KMS-11 (cell line): ENCODE measurements at regions not wholly inside any gene's neighbourhood (a gene's known extent, or its start where the extent isn't known, plus 50 kb on each side); places are given as distances from the start of the nearest gene placed in this dataset.

Experiments used
- H2AFZ ChIP-seq: fragments of 200-600 bp; sonication (generic); 2 replicates; pipeline ENCODE4 v1.6.1; 2016; ENCODE audit warnings: antibody characterized with exemption, mixed run types, low read depth
- H3K27ac ChIP-seq: fragments of 200-600 bp; sonication (generic); 2 replicates; pipeline ENCODE4 v1.6.1; 2016; ENCODE audit warnings: mild to moderate bottlenecking, mixed run types
- H3K27me3 ChIP-seq: fragments of 200-600 bp; sonication (generic); 2 replicates; pipeline ENCODE4 v1.6.1; 2017; ENCODE audit warnings: mild to moderate bottlenecking, low read depth, mixed run types, moderate library complexity; ENCODE audit not compliant: insufficient read depth
- H3K36me3 ChIP-seq: fragments of 200-600 bp; sonication (generic); 2 replicates; pipeline ENCODE4 v1.6.1; 2017; ENCODE audit warnings: mild to moderate bottlenecking, mixed run types; ENCODE audit not compliant: insufficient read depth
- H3K4me1 ChIP-seq: fragments of 200-600 bp; sonication (generic); 2 replicates; pipeline ENCODE4 v1.6.1; 2016; ENCODE audit warnings: mild to moderate bottlenecking, low read depth, mixed run types; ENCODE audit not compliant: poor library complexity, severe bottlenecking
- H3K4me2 ChIP-seq: fragments of 200-600 bp; sonication (generic); 2 replicates; pipeline ENCODE4 v1.7.0; 2016; ENCODE audit warnings: mild to moderate bottlenecking, mixed run types
- H3K4me3 ChIP-seq: fragments of 200-600 bp; sonication (generic); IDR thresholded peaks from 2 replicates; pipeline ENCODE4 v1.6.1; 2017; ENCODE audit warnings: low read depth, low read length, mixed read lengths; ENCODE audit not compliant: insufficient read depth
- H3K79me2 ChIP-seq: fragments of 200-600 bp; sonication (generic); 2 replicates; pipeline ENCODE4 v1.6.1; 2016; ENCODE audit warnings: low read depth, mixed run types; ENCODE audit not compliant: insufficient read depth
- H3K9ac ChIP-seq: fragments of 200-600 bp; sonication (generic); 2 replicates; pipeline ENCODE4 v1.6.1; 2016; ENCODE audit warnings: mild to moderate bottlenecking, mixed run types
- H4K20me1 ChIP-seq: fragments of 200-600 bp; sonication (generic); 2 replicates; pipeline ENCODE4 v1.6.1; 2016; ENCODE audit warnings: mild to moderate bottlenecking, mixed run types; ENCODE audit not compliant: insufficient read depth
- CTCF ChIP-seq: fragments of 200-600 bp; sonication (generic); conservative IDR thresholded peaks from 2 replicates; pipeline ENCODE4 v1.6.1; 2017; ENCODE audit warnings: low read depth, mild to moderate bottlenecking, antibody characterized with exemption, low read length, moderate library complexity, mixed read lengths

GRCh38 chr1:208511242-208511860 is 267.2 kb upstream of the PLXNA2 start:
- Histone ChIP-seq H3K27ac (no peak overlapping the region), H3K27me3 (no peaks in the 10 kb centered on the region), H3K4me2 (no peak overlapping the region)

GRCh38 chr1:208513799-208514198 is 269.6 kb upstream of the PLXNA2 start:
- H2AFZ ChIP-seq = no peak overlapping the region
- no peaks in the 10 kb centered on the region for H3K36me3 ChIP-seq
- no peak overlapping the region for H3K9ac ChIP-seq
- no peak overlapping the region for H3K4me2 ChIP-seq
- H3K27me3 ChIP-seq = no peaks in the 10 kb centered on the region
- H3K4me1 ChIP-seq = no peaks in the 10 kb centered on the region
- no peak for TF ChIP-seq CTCF
- no peaks in the 10 kb centered on the region for H4K20me1 ChIP-seq
- no peak overlapping the region for H3K27ac ChIP-seq
- no peaks in the 10 kb centered on the region for H3K79me2 ChIP-seq
- H3K4me3 ChIP-seq = no peak overlapping the region

More at GRCh38 chr1:208511242-208511860, 267.2 kb upstream of the PLXNA2 start:
- H2AFZ ChIP-seq = no peak overlapping the region
- no peaks in the 10 kb centered on the region for H3K4me1 ChIP-seq
- no peak for TF ChIP-seq CTCF
- no peak overlapping the region for H3K9ac ChIP-seq
- H3K4me3 ChIP-seq = no peak overlapping the region
- H3K79me2 ChIP-seq = no peaks in the 10 kb centered on the region
- H3K36me3 ChIP-seq = no peaks in the 10 kb centered on the region
- H4K20me1 ChIP-seq = no peaks in the 10 kb centered on the region

- H3K27me3 ChIP-seq = no peaks in the 10 kb centered on the region
- no peak overlapping the region for H2AFZ ChIP-seq
- H3K27ac ChIP-seq = no peak overlapping the region
- H3K4me3 ChIP-seq = no peak overlapping the region
- H3K4me1 ChIP-seq = no peaks in the 10 kb centered on the region
- H3K4me2 ChIP-seq = no peak overlapping the region
- no peaks in the 10 kb centered on the region for H4K20me1 ChIP-seq
- no peaks in the 10 kb centered on the region for H3K79me2 ChIP-seq
- no peaks in the 10 kb centered on the region for H3K36me3 ChIP-seq
- TF ChIP-seq CTCF = no peak
- no peak overlapping the region for H3K9ac ChIP-seq
These were observed 270.9 kb upstream of the PLXNA2 start for GRCh38 chr1:208515129-208515528.

- H3K4me2 ChIP-seq = no peak overlapping the region
- no peak overlapping the region for H2AFZ ChIP-seq
- no peaks in the 10 kb centered on the region for H4K20me1 ChIP-seq
- no peak overlapping the region for H3K9ac ChIP-seq
- no peaks in the 10 kb centered on the region for H3K27me3 ChIP-seq
- H3K27ac ChIP-seq = no peak overlapping the region
- TF ChIP-seq CTCF = no peak
- no peaks in the 10 kb centered on the region for H3K79me2 ChIP-seq
- H3K36me3 ChIP-seq = no peaks in the 10 kb centered on the region
- H3K4me1 ChIP-seq = no peaks in the 10 kb centered on the region
- no peak overlapping the region for H3K4me3 ChIP-seq
These were observed 272.6 kb upstream of the PLXNA2 start for GRCh38 chr1:208516780-208517179.
